GM23248 (cell line): ENCODE measurements at regions not wholly inside any gene's neighbourhood (a gene's known extent, or its start where the extent isn't known, plus 50 kb on each side); places are given as distances from the start of the nearest gene placed in this dataset.
"Not testable (repeated sequence)": the region's sequence is repeated elsewhere in the genome, so short reads cannot be mapped to it uniquely, and the experiment has no call there.

Experiments
- EZH2 ChIP-seq: fragments of 200-600 bp; sonication (generic); IDR thresholded peaks from 2 replicates; pipeline ENCODE4 v1.6.1; 2018; ENCODE audit warnings: antibody characterized with exemption, mild to moderate bottlenecking; ENCODE audit not compliant: insufficient read depth, poor library complexity, severe bottlenecking
- EZH2phosphoT487 ChIP-seq: fragments of 200-600 bp; sonication (generic); IDR thresholded peaks from 2 replicates; pipeline ENCODE4 v1.6.1; 2018; ENCODE audit warnings: antibody characterized with exemption, moderate library complexity, mild to moderate bottlenecking, low read depth; ENCODE audit not compliant: insufficient read depth

DNA sequence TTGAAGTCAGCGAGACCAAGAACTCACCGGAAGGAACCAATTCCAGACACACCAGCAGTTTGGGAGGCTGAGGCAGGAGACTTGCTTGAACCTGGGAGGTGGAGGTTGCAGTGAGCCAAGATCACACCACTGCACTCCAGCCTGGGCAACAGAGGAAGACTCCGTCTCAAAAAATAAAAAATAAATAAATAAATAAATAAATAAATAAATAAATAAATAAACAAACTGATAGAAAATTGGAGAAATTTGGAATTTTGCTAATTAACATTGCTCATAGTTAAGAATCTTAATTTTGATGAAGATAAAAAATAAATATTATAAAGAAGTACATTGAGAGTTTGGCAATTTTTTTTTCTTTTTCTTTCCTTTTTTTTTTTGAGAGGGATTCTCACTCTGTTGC is 1216.2 kb downstream of the TECRL start:
- TF ChIP-seq EZH2, EZH2phosphoT487: not testable (repeated sequence)
